Stimulated activated CD4-positive, alpha-beta T cell treated with anti-CD3 and anti-CD28 coated beads, TNF-alpha, amount 100 ng/mL, for 1 hour (primary cell): ENCODE measurements at regions not wholly inside any gene's neighbourhood (a gene's known extent, or its start where the extent isn't known, plus 50 kb on each side); places are given as distances from the start of the nearest gene placed in this dataset.
A peak's percentile ranks its signal among the peaks of the same experiment; 100 is the strongest.
"Not testable (repeated sequence)": the region's sequence is repeated elsewhere in the genome, so short reads cannot be mapped to it uniquely, and the experiment has no call there.

Source experiments
- DNase-seq, 3 donors: peaks; one replicate each; pipeline ENCODE4 v3.0.0-alpha.2; 2020; ENCODE audit warnings: low read depth in 3 of 3, low spot score in 1 of 3

GRCh38 chr5:126677121-126677520 is 76.4 kb downstream of the PHAX start:
- no peak for DNase-seq

- DNase-seq: no peak
These were observed 79.6 kb downstream of the PHAX start for GRCh38 chr5:126680191-126680817.

GRCh38 chr5:126681314-126681713 is 80.6 kb downstream of the PHAX start:
- DNase-seq: not testable (repeated sequence)

GRCh38 chr5:126681970-126682369 is 81.2 kb downstream of the PHAX start:
- no peak for DNase-seq

- DNase-seq: no peak
These were observed 82.1 kb downstream of the PHAX start for GRCh38 chr5:126682856-126683255.

- DNase-seq: no peak
These were observed 83.2 kb downstream of the PHAX start for GRCh38 chr5:126683912-126684311.

GRCh38 chr5:126684656-126685442 is 84.1 kb downstream of the PHAX start:
- peak in 1 of 3 donors; percentile 33 for DNase-seq

- no peak for DNase-seq
These were observed 85.8 kb downstream of the PHAX start for GRCh38 chr5:126686451-126687126.

- no peak for DNase-seq
These were observed 84.0 kb upstream of the LMNB1 start for GRCh38 chr5:126692971-126693370.

- no peak for DNase-seq
These were observed 83.1 kb upstream of the LMNB1 start for GRCh38 chr5:126693806-126694205.

- no peak for DNase-seq
These were observed 82.5 kb upstream of the LMNB1 start for GRCh38 chr5:126694403-126694802.

- DNase-seq: no peak
These were observed 81.8 kb upstream of the LMNB1 start for GRCh38 chr5:126695091-126695490.

- no peak for DNase-seq
These were observed 69.9 kb upstream of the LMNB1 start for GRCh38 chr5:126707080-126707479.

GRCh38 chr5:126715765-126716164 is 61.2 kb upstream of the LMNB1 start:
- DNase-seq: no peak

- DNase-seq: no peak
These were observed 60.1 kb upstream of the LMNB1 start for GRCh38 chr5:126716861-126717260.

- DNase-seq: no peak
These were observed 58.6 kb upstream of the LMNB1 start for GRCh38 chr5:126718236-126718868.

GRCh38 chr5:126720369-126720768 is 56.6 kb upstream of the LMNB1 start:
- no peak for DNase-seq

- DNase-seq: no peak
These were observed 53.3 kb upstream of the LMNB1 start for GRCh38 chr5:126723643-126724042.
